BJ (cell line): ENCODE measurements at regions not wholly inside any gene's neighbourhood (a gene's known extent, or its start where the extent isn't known, plus 50 kb on each side); places are given as distances from the start of the nearest gene placed in this dataset.

Experiments
- CTCF ChIA-PET: fragments of 350-600 bp; formaldehyde crosslinking; extraction: SDS; loops from one replicate; lab custom pipeline; 2021; ENCODE audit warnings: antibody characterized with exemption, inconsistent platforms; lab: Yijun Ruan, JAX
- POLR2A ChIA-PET: fragments of 300-600 bp; sonication (Branson Sonifier 250); formaldehyde crosslinking; extraction: SDS; loops from one replicate; lab custom pipeline; 2021; ENCODE audit warnings: antibody characterized with exemption; lab: Charles Lee
- DNase-seq: peaks from one replicate; pipeline ENCODE4 v3.0.0-alpha.2; 2011; ENCODE audit warnings: low read depth
- H3K27me3 ChIP-seq: 2 replicates; pipeline ENCODE4 v1.6.0; 2011; ENCODE audit warnings: low read length; ENCODE audit not compliant: control insufficient read depth, insufficient read depth
- H3K36me3 ChIP-seq: 2 replicates; pipeline ENCODE4 v1.5.1; 2011; ENCODE audit warnings: low read length; ENCODE audit not compliant: control insufficient read depth, insufficient read depth
- H3K4me3 ChIP-seq: 2 replicates; pipeline ENCODE4 v1.5.1; 2011; ENCODE audit warnings: low read depth, mild to moderate bottlenecking, control low read depth, low read length
- TF ChIP-seq, protein P1 (sequence below): IDR thresholded peaks from 2 replicates; pipeline ENCODE4 v1.5.1; 2011; ENCODE audit warnings: low read depth, mild to moderate bottlenecking, control low read depth, inconsistent platforms, low read length, moderate library complexity; ENCODE audit not compliant: insufficient read depth

DNA sequence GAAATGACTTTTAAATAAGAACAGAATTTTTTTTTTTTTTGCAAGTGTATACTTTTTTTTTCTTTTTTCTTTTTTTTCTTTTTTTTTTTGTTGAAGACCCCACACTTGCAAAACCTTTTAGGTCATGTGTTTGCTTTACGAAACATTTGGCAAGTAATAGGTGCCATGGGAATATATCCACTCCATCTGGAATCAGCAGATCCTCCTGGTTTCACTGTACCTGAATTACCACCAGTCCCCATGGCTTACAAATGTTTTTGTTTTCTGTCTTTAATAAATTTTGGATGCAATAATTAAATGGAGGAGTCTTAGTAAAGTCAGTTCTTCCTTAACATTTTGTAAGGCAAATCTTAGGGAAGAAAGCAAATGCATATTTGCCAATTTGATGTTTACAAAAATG, 559.7 kb upstream of the ZEB2 start:
- Histone ChIP-seq H3K27me3 (no peaks in the 10 kb centered on the region), H3K36me3 (no peaks in the 10 kb centered on the region), H3K4me3 (no peak overlapping the region)
- ChIA-PET POLR2A (no interaction called here), CTCF (no interaction called here)
- TF ChIP-seq, protein P1, sequence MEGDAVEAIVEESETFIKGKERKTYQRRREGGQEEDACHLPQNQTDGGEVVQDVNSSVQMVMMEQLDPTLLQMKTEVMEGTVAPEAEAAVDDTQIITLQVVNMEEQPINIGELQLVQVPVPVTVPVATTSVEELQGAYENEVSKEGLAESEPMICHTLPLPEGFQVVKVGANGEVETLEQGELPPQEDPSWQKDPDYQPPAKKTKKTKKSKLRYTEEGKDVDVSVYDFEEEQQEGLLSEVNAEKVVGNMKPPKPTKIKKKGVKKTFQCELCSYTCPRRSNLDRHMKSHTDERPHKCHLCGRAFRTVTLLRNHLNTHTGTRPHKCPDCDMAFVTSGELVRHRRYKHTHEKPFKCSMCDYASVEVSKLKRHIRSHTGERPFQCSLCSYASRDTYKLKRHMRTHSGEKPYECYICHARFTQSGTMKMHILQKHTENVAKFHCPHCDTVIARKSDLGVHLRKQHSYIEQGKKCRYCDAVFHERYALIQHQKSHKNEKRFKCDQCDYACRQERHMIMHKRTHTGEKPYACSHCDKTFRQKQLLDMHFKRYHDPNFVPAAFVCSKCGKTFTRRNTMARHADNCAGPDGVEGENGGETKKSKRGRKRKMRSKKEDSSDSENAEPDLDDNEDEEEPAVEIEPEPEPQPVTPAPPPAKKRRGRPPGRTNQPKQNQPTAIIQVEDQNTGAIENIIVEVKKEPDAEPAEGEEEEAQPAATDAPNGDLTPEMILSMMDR = no peak
- no peak for DNase-seq

DNA sequence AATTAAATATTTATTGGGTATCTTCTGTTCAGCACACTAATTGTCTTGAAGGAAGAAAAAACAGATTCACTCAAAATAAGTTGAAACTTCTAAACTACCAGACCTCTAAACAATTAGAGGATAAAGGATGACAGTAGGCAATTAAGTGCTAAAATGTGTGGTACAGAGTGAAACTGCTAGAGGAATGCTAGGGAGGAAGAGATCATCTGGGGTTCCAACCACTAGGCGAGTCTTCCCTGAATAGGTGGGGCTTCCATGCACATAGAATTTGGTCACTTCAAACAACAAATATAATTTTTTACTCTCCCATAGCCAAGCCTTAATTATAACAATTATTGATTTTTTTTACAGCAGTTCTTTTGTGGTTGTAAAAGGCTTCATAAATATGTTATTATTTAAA, 559.0 kb upstream of the ZEB2 start:
- TF ChIP-seq, protein P1 = no peak
- ChIA-PET POLR2A (no interaction called here), CTCF (no interaction called here)
- Histone ChIP-seq H3K4me3 (no peak overlapping the region), H3K36me3 (no peaks in the 10 kb centered on the region), H3K27me3 (no peaks in the 10 kb centered on the region)
- no peak for DNase-seq

DNA sequence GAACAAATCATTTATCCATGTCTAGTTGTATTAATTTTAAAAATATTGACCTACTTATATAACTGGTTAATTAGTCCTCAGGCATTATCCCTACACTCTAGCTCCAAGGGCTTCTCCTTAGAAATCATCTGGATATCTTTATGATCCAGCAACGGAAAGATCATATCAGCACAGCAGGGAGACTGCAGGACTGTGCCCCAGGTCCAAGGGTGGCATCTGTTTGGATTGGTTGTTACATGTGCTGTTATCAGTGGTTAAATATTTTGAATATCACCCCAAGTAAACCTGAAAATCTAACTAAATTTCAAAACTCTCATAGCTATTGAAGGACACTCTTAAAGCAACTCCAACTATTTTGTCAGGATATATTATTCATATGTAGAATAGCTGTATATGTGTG, 556.2 kb upstream of the ZEB2 start:
- TF ChIP-seq, protein P1 = no peak
- Histone ChIP-seq H3K36me3 (no peaks in the 10 kb centered on the region), H3K27me3 (no peaks in the 10 kb centered on the region), H3K4me3 (no peak overlapping the region)
- ChIA-PET CTCF (interaction anchor here (1.5 kb wide), 1 partner anchor 9 kb away, joined by 10 read pairs; no protein-coding TSS in a partner anchor), POLR2A (no interaction called here)
- DNase-seq = no peak

DNA sequence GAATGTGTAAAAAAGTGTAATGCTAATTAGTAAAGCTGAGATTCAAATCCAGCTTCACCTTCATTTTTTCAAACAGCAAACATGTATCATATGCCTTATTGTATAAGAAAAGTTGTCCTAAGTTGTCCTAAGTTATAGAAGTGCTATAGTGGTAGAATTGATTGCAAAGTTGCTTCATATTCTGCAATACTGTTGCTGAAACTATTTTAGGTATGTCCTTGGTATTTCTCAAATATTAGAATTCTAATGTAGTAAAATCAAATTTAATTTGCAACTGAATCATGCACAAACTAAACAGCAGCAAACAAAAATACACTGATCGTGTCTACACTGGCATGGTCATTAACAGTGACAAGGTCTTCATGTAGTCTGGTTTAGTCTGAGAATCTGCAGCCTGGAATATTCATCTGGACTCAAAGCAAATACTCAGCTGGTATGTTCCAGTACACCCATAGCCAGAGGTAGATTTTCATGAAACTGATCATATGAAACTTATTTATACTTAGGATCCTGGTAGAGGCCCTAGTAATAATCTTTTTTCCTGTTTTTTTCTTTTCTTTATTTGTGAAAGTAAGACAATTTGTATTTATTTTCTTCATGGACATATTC, 555.6 kb upstream of the ZEB2 start:
- TF ChIP-seq, protein P1 = no peak
- Histone ChIP-seq H3K4me3 (no peak overlapping the region), H3K36me3 (no peaks in the 10 kb centered on the region), H3K27me3 (no peaks in the 10 kb centered on the region)
- DNase-seq = no peak
- POLR2A ChIA-PET = no interaction called here
- CTCF ChIA-PET = interaction anchor here (1.5 kb wide), 1 partner anchor 9 kb away, joined by 10 read pairs; no protein-coding TSS in a partner anchor

DNA sequence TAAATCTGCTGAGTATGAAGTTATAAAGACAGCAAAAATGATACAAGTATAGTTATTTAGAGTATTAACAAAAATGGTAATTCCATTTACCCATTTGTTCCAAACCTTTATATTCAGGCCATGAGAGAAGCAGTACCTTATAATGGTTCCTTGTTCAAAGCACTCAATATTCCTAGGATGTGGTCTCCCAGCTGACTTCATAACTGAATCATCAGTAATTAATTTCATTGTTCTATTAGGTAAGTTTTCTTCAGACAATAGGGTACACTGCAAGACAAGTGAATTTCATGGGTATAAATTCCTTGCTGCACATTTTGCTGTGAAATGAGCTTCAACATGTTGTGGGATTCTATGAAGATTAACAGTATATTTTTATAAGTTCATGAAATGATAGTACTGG, 550.8 kb upstream of the ZEB2 start:
- DNase-seq = no peak
- TF ChIP-seq, protein P1 = no peak
- no peak overlapping the region for H3K4me3 ChIP-seq
- CTCF ChIA-PET = no interaction called here
- H3K36me3 ChIP-seq = no peaks in the 10 kb centered on the region
- H3K27me3 ChIP-seq = no peaks in the 10 kb centered on the region
- POLR2A ChIA-PET = no interaction called here
